GM12878 (cell line): ENCODE measurements at regions not wholly inside any gene's neighbourhood (a gene's known extent, or its start where the extent isn't known, plus 50 kb on each side); places are given as distances from the start of the nearest gene placed in this dataset.

Experiments
- ATAC-seq: fragments of 200-7000 bp; cut with Tn5 transposase; 3 replicates; pipeline ENCODE4 v1.9.1; 2020; ENCODE audit warnings: mild to moderate bottlenecking, moderate library complexity
- BruUV-seq: library from RNA; stranded (reverse); fragments of 400-500 nt; replicated peaks from 2 replicates; lab custom pipeline; 2021; lab: Mats Ljungman, UMichigan
- CTCF ChIA-PET: fragments of 300-600 bp; sonication (Branson Sonifier 250); formaldehyde crosslinking; extraction: SDS; loops from one replicate; lab custom pipeline; 2021; ENCODE audit warnings: inconsistent platforms; lab: Yijun Ruan, JAX
- POLR2A ChIA-PET: fragments of 350-600 bp; formaldehyde crosslinking; extraction: SDS; loops from one replicate; lab custom pipeline; 2021; ENCODE audit warnings: inconsistent platforms; lab: Charles Lee
- RAD21 ChIA-PET: fragments of 300-600 bp; sonication (Branson Sonifier 250); formaldehyde crosslinking; loops from one replicate; lab custom pipeline; 2023; ENCODE audit warnings: antibody characterized with exemption; ENCODE audit not compliant: unreplicated experiment; lab: Charles Lee
- SMC1A ChIA-PET: fragments of 300-600 bp; sonication (Branson Sonifier 250); formaldehyde crosslinking; loops from one replicate; lab custom pipeline; 2023; ENCODE audit not compliant: unreplicated experiment, uncharacterized antibody; lab: Charles Lee
- DNase-seq: peaks from one replicate; pipeline ENCODE4 v3.0.0-alpha.2; 2011; ENCODE audit warnings: low read depth, low spot score
- FAIRE-seq: peaks from 3 replicates; lab custom pipeline; 2011; peaks lifted over from hg19 to GRCh38; lab: Jason Lieb, UNC
- H2AFZ ChIP-seq: 2 replicates; pipeline ENCODE4 v1.6.0; 2011; ENCODE audit warnings: low read depth, low read length, control low read depth; ENCODE audit not compliant: control insufficient read depth
- H3K27ac ChIP-seq: 2 replicates; pipeline ENCODE4 v1.5.1; 2011; ENCODE audit warnings: control low read depth; ENCODE audit not compliant: control insufficient read depth, insufficient read depth
- H3K27me3 ChIP-seq, 2 experiments: replicated peaks in 1 of 2; 2 replicates each; pipeline versions ENCODE4 v1.6.0 to v1.6.1; 2011; ENCODE audit warnings: low read length in 1 of 2; ENCODE audit not compliant: control insufficient read depth in 2 of 2, insufficient read depth in 2 of 2
- H3K36me3 ChIP-seq, 2 experiments: 2 replicates each; pipeline ENCODE4 v1.5.1; 2011; ENCODE audit warnings: low read length in 1 of 2; ENCODE audit not compliant: control insufficient read depth in 2 of 2, insufficient read depth in 2 of 2
- H3K4me1 ChIP-seq: 2 replicates; pipeline ENCODE4 v1.6.1; 2011; ENCODE audit warnings: mild to moderate bottlenecking, low read length, moderate library complexity, mixed read lengths; ENCODE audit not compliant: control insufficient read depth, insufficient read depth
- H3K4me2 ChIP-seq: 2 replicates; pipeline ENCODE4 v1.6.0; 2011; ENCODE audit warnings: control low read depth; ENCODE audit not compliant: control insufficient read depth, insufficient read depth
- H3K4me3 ChIP-seq: fragments of 200-600 bp; sonication (generic); 2 replicates; pipeline ENCODE4 v1.5.1; 2016
- H3K79me2 ChIP-seq: 2 replicates; pipeline ENCODE4 v1.6.0; 2011; ENCODE audit warnings: low read length; ENCODE audit not compliant: control insufficient read depth, insufficient read depth
- H3K9ac ChIP-seq: 2 replicates; pipeline ENCODE4 v1.8.0; 2011; ENCODE audit warnings: low read length, control low read depth, mixed read lengths; ENCODE audit not compliant: control insufficient read depth, insufficient read depth
- H3K9me3 ChIP-seq: replicated peaks from 3 replicates; pipeline ENCODE4 v1.5.1; 2011; ENCODE audit warnings: mild to moderate bottlenecking, low read length; ENCODE audit not compliant: control insufficient read depth, insufficient read depth
- H4K20me1 ChIP-seq: 2 replicates; pipeline ENCODE4 v1.6.0; 2011; ENCODE audit not compliant: control insufficient read depth, insufficient read depth
- HSF1 ChIP-seq: fragments of 150-350 bp; IDR thresholded peaks from 2 replicates; pipeline ENCODE4 v1.6.1; 2014; ENCODE audit warnings: mild to moderate bottlenecking, low read depth, low read length
- NBN ChIP-seq: fragments of 450-650 bp; IDR thresholded peaks from 2 replicates; pipeline ENCODE4 v1.6.1; 2016
- STAT1 ChIP-seq: fragments of 450-650 bp; conservative IDR thresholded peaks from 2 replicates; pipeline ENCODE4 v1.6.1; 2014; ENCODE audit warnings: antibody characterized with exemption, mild to moderate bottlenecking
- SUPT20H ChIP-seq: IDR thresholded peaks from 2 replicates; pipeline ENCODE4 v1.6.1; 2011; ENCODE audit warnings: low read depth, mild to moderate bottlenecking, low read length, moderate library complexity, borderline replicate concordance; ENCODE audit not compliant: control insufficient read depth
- TCF12 ChIP-seq: IDR thresholded peaks from 2 replicates; pipeline ENCODE4 v1.6.1; 2011; ENCODE audit warnings: low read depth, mild to moderate bottlenecking, low read length
- TCF7 ChIP-seq: IDR thresholded peaks from 2 replicates; pipeline ENCODE4 v1.6.1; 2014; ENCODE audit warnings: antibody characterized with exemption, borderline replicate concordance
- ZBTB4 ChIP-seq: fragments of 450-650 bp; formaldehyde crosslinking; IDR thresholded peaks from 2 replicates; pipeline ENCODE4 v1.4.0; 2022; ENCODE audit warnings: mild to moderate bottlenecking, moderate library complexity
- WGBS: methylation state at CpG from one replicate; pipeline ENCODE4 v1.1.6; 2016; ENCODE audit warnings: low lambda C conversion rate; ENCODE audit not compliant: insufficient replicate concordance, insufficient coverage; ENCODE audit errors: missing lambda C conversion rate; 5-methylcytosine and 5-hydroxymethylcytosine counted together
- in situ Hi-C: fragments of 300-500 bp; cut with MboI; formaldehyde crosslinking; loops from 9 replicates; pipeline ENCODE4 v1.14.3; 2018; ENCODE audit warnings: mixed read lengths
- intact Hi-C: fragments of 100-400 bp; cut with micrococcal nuclease; formaldehyde crosslinking; loops from one replicate; pipeline ENCODE4 v1.14.2; 2022; ENCODE audit not compliant: unreplicated experiment

GRCh38 chr16:72689851-72690250 is 358.1 kb downstream of the ZFHX3 start:
- Histone ChIP-seq H3K9me3 (no peaks in the 10 kb centered on the region), H3K79me2 (no peaks in the 10 kb centered on the region), H2AFZ (no peak overlapping the region), H3K4me2 (no peak overlapping the region), H3K9ac (no peak overlapping the region), H3K36me3 (no peaks in the 10 kb centered on the region), H3K4me3 (no peak overlapping the region), H3K27me3 (no peaks in the 10 kb centered on the region), H3K4me1 (no peaks in the 10 kb centered on the region), H4K20me1 (no peaks in the 10 kb centered on the region), H3K27ac (no peak overlapping the region)
- no peak for TF ChIP-seq SUPT20H
- no peak for TF ChIP-seq NBN
- TF ChIP-seq HSF1: no peak
- TF ChIP-seq TCF12: no peak
- no peak for TF ChIP-seq STAT1
- TF ChIP-seq ZBTB4: no peak
- TF ChIP-seq TCF7: no peak
- CTCF ChIA-PET: no interaction called here
- POLR2A ChIA-PET: no interaction called here
- WGBS: 53% methylated on average over 2 of the region's 2 CpGs
- FAIRE-seq (no peak), DNase-seq (no peak), ATAC-seq (no peak)
- BruUV-seq: no TSS peak
- SMC1A ChIA-PET: no interaction called here
- in situ Hi-C loops: no loop called here
- intact Hi-C loops: no loop called here
- RAD21 ChIA-PET: no interaction called here
